ENCODE measurements at regions not wholly inside any gene's neighbourhood (a gene's known extent, or its start where the extent isn't known, plus 50 kb on each side); places are given as distances from the start of the nearest gene placed in this dataset.
"Not testable (repeated sequence)": the region's sequence is repeated elsewhere in the genome, so short reads cannot be mapped to it uniquely, and the experiment has no call there.

GRCh38 chr17:74140282-74140681 is 63.2 kb upstream of the RPL38 start:
- no peaks in the 10 kb centered on the region for H3K36me3 Mint-ChIP-seq (ENCODE audit: low read depth)
- no peak for ATAC-seq (ENCODE audit: low read depth)
- no peak overlapping the region for H3K4me3 Mint-ChIP-seq
- TF ChIP-seq CTCF (IDR thresholded peaks at IDR 0.05) = no peak
- no peak overlapping the region for H3K27ac Mint-ChIP-seq
- no peaks in the 10 kb centered on the region for H3K4me1 Mint-ChIP-seq
- ChIA-PET POLR2A (no interaction called here), CTCF (no interaction called here)
- H3K27me3 Mint-ChIP-seq = peaks cover 6% of the 10 kb centered on the region
- peaks cover 22% of the 10 kb centered on the region for H3K9me3 Mint-ChIP-seq
- intact Hi-C loops (cut with micrococcal nuclease) = no loop called here
- no peak for DNase-seq

- CTCF ChIA-PET = no interaction called here
- no peak overlapping the region for H3K4me3 Mint-ChIP-seq
- intact Hi-C loops (cut with micrococcal nuclease) = no loop called here
- DNase-seq = no peak
- H3K9me3 Mint-ChIP-seq = peaks cover 22% of the 10 kb centered on the region
- H3K27me3 Mint-ChIP-seq = peaks cover 6% of the 10 kb centered on the region
- H3K36me3 Mint-ChIP-seq (ENCODE audit: low read depth) = no peaks in the 10 kb centered on the region
- no peaks in the 10 kb centered on the region for H3K4me1 Mint-ChIP-seq
- POLR2A ChIA-PET = no interaction called here
- no peak for TF ChIP-seq CTCF (IDR thresholded peaks at IDR 0.05)
- H3K27ac Mint-ChIP-seq = no peak overlapping the region
- ATAC-seq (ENCODE audit: low read depth) = no peak
These were observed 61.9 kb upstream of the RPL38 start for GRCh38 chr17:74141612-74142011.

- CTCF ChIA-PET; H3K36me3 Mint-ChIP-seq (ENCODE audit: low read depth); H3K4me1 Mint-ChIP-seq; DNase-seq; POLR2A ChIA-PET; H3K27ac Mint-ChIP-seq; intact Hi-C loops (cut with micrococcal nuclease); H3K4me3 Mint-ChIP-seq; ATAC-seq (ENCODE audit: low read depth); H3K27me3 Mint-ChIP-seq: not testable (repeated sequence)
- H3K9me3 Mint-ChIP-seq = peaks cover 22% of the 10 kb centered on the region
These were observed 60.2 kb upstream of the RPL38 start for GRCh38 chr17:74143318-74143717.

GRCh38 chr17:74145756-74146155 is 57.7 kb upstream of the RPL38 start:
- Mint-ChIP-seq H3K36me3 (ENCODE audit: low read depth) (no peaks in the 10 kb centered on the region), H3K4me1 (no peaks in the 10 kb centered on the region), H3K9me3 (peaks cover 20% of the 10 kb centered on the region), H3K4me3 (no peak overlapping the region), H3K27me3 (peaks cover 22% of the 10 kb centered on the region), H3K27ac (no peak overlapping the region)
- ChIA-PET CTCF (no interaction called here), POLR2A (no interaction called here)
- intact Hi-C loops (cut with micrococcal nuclease) = no loop called here
- no peak for TF ChIP-seq CTCF (IDR thresholded peaks at IDR 0.05)
- no peak for DNase-seq
- no peak for ATAC-seq (ENCODE audit: low read depth)

GRCh38 chr17:74146196-74146595 is 57.3 kb upstream of the RPL38 start:
- intact Hi-C loops (cut with micrococcal nuclease) = no loop called here
- no peak for DNase-seq
- ATAC-seq (ENCODE audit: low read depth) = no peak
- H3K4me1 Mint-ChIP-seq = no peaks in the 10 kb centered on the region
- POLR2A ChIA-PET = no interaction called here
- H3K27me3 Mint-ChIP-seq = peaks cover 23% of the 10 kb centered on the region
- H3K4me3 Mint-ChIP-seq = no peak overlapping the region
- CTCF ChIA-PET = no interaction called here
- peaks cover 20% of the 10 kb centered on the region for H3K9me3 Mint-ChIP-seq
- no peak for TF ChIP-seq CTCF (IDR thresholded peaks at IDR 0.05)
- no peak overlapping the region for H3K27ac Mint-ChIP-seq
- H3K36me3 Mint-ChIP-seq (ENCODE audit: low read depth) = no peaks in the 10 kb centered on the region

GRCh38 chr17:74147056-74147835 is 56.2 kb upstream of the RPL38 start:
- H3K4me3 Mint-ChIP-seq = no peak overlapping the region
- no peaks in the 10 kb centered on the region for H3K36me3 Mint-ChIP-seq (ENCODE audit: low read depth)
- POLR2A ChIA-PET = no interaction called here
- no peak for TF ChIP-seq CTCF (IDR thresholded peaks at IDR 0.05)
- H3K4me1 Mint-ChIP-seq = no peaks in the 10 kb centered on the region
- ATAC-seq (ENCODE audit: low read depth) (no peak), DNase-seq (no peak)
- H3K9me3 Mint-ChIP-seq = peaks cover 19% of the 10 kb centered on the region
- H3K27me3 Mint-ChIP-seq = peaks cover 25% of the 10 kb centered on the region
- no peak overlapping the region for H3K27ac Mint-ChIP-seq
- intact Hi-C loops (cut with micrococcal nuclease) = no loop called here
- CTCF ChIA-PET = no interaction called here
